HG03520 (cell line): ENCODE measurements at regions not wholly inside any gene's neighbourhood (a gene's known extent, or its start where the extent isn't known, plus 50 kb on each side); places are given as distances from the start of the nearest gene placed in this dataset.
A peak's percentile ranks its signal among the peaks of the same experiment; 100 is the strongest.
"Not testable (repeated sequence)": the region's sequence is repeated elsewhere in the genome, so short reads cannot be mapped to it uniquely, and the experiment has no call there.

ENCODE experiments used
- ATAC-seq: cut with Tn5 transposase; IDR thresholded peaks from one replicate; pipeline ENCODE4 v1.9.1; 2021; ENCODE audit warnings: mild to moderate bottlenecking, moderate library complexity; ENCODE audit not compliant: unreplicated experiment

DNA sequence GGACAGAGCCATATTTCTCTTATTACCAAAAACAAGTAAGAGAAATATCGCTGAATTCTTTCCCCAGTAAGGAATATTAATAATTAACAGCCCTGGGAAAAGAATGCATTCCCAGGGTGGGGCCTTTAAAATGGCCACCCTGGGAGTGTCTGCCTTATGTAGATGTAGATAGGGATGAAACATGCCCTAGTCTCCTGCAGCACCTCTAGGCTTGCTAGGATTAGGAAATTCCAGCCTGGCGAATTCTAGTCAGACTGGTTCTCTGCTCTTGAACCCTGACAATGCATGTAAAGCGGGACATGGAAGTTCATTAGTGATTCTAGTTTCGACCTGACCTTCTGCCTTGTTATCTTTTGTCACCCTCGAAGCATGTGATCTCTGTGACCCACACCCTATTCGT, 405.2 kb upstream of the MAP2 start:
- ATAC-seq, result not testable (repeated sequence)

DNA sequence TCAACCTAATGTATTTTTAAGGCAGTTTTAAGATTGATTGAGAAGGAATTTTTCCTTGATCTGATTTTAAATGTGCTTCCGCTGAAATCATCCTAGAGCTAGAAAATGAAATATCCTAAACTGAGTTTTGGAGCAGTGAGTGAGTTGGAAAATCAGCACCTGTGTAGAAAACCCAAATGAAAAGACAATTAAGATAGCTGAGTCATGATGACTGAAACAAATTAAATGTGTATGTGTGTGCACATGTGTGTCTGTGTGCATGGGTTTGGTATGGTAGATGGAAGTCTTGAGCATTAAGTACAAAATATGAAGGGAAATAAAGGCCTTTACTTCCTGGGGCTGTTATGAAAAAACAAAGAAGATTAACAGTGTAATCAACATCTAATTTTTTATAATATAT, 394.6 kb upstream of the MAP2 start:
- ATAC-seq, result no peak

DNA sequence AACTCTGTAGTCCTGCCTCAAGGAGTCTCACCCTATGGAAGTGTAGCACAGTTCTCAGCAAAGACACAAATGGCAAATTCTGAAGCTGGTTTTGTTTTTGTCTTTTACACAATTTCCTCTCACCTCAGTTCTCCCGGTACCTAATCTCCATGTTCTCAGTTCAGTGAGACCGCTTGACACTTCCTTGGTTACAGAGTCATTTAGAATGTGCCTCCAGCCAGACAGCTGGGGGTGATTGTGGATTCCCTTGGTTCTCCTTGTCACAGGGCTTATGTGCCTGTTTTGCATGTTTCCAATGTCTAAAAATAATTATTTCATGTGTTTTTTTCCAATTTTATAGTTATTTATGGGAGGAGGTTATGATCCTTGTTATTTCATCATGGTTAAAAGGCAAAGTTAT, 379.5 kb upstream of the MAP2 start:
- ATAC-seq, result no peak

DNA sequence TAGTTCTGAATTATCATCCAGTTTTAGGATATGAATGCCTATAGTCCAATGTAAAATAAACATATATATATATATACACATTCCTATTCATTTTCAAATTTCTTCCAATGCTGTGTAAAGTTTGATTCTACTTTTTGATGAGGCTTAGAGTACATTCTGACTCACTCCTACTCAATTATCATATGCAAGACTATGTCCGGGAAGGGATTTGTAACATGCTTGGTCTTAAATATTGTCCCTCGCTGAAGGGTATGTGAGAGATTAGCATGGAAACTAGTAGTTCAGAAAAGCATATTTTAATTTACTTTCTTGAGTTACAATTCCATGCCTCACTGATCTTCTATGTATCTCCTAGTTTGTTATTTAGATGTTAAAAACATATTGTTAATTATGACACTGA, 377.7 kb upstream of the MAP2 start:
- ATAC-seq, result no peak

DNA sequence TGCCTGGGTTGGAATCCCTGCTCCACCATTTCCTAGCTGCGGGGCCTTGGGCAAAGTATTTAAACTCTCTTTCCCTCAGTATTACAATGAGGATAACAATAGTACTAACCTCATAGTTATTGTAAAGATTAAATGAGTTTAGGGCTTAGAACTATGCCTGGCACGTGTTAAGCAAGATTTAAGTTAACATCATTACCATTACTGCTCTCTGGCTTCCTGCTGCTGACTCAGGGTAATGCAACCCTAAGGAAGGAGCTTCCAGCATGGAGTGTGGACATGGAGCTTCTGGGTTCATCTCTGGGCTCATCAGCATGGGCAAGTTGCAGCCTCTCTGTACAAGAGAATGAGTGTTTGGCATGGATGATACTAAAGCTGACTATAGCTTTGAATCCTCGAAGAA, 374.2 kb upstream of the MAP2 start:
- ATAC-seq, result no peak

DNA sequence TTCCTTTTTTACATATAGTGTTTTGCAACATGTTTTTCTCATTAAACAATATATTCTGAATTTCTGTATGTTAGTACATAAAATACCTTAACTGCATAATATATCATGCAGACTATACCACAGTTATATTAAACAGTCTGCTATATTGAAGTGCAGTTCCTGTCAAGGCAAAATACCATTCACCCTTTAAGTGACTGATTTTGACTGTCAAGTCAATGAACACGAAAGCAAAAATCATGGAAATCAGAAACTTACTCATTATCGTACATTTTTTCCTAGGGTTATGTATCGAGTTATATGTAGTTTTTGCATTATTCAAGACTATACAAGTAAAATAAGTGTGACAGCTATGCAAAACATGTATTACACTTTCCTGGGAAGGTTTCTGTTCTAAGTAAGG, 361.6 kb upstream of the MAP2 start:
- ATAC-seq, result no peak

DNA sequence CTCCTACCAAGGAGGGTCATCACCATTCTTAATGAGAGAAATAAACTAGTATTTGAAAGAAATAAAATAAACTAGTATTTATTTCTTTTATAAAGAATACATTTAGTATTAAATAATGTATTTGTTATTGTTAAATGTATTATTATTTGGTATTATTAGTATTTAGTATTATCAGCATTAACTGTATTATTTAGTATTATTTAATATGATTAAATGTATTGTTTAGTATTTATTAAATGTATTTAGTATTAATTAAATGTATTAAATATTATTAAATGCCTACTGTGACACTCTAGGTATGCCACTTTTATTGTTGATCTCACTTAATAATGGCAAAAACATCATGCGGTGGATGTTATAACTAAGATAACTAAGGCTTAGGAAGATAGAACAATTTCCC, 353.6 kb upstream of the MAP2 start:
- no peak for ATAC-seq

DNA sequence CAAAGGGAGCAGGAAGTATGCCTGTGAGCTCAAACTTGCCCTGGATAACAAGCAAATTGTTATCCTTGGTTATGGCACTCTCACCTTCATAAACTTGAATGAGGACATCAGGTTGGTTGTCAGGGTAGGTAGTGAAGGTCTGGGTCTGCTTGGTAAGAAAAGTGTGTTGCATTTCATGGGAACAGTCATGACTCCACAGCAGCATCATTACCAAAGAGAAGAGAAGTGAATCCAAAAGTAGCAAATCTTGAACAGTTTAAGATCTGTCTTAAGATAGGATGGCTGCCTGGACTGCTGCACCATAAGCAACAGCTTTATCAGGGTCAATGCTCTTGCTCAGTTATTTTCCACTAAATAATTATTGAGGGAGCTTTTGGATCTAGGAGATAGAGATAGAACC, 350.7 kb upstream of the MAP2 start:
- no peak for ATAC-seq

DNA sequence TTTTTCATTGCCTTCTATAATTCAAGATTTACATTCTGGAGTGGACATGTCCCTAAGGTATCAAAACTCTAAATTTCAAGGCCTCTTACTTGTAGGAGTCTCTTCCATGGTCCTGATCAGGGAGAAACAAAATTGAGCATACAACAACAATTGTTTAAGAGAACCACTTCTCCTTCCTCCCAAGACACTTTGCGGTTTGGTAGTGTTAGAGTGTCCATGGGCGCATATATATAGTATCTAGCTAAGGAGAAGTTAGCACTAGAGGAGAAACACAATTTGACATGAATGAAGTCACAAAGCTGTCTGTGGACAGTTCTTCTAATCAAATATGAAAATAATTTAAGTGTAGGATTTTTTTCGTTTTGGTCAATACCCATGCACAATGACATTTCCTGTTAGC, 349.1 kb upstream of the MAP2 start:
- ATAC-seq, result no peak

DNA sequence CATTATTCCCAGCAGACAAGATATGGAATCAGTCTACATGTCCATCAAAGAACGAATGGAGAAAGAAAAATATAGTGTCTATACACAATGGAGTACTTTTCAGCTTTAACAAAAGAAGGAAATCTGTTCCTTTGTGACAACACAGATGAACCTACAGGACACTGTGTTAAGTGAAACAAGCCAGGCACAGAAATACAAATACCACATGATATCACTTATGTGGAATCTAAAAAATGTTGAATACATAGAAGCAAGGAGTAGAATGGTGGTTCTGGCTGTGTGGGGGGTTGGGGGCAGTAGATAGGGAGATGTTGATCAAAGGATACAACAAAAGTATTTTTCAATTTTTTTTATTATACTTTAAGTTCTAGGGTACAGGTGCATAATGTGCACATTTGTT, 347.7 kb upstream of the MAP2 start:
- no peak for ATAC-seq

DNA sequence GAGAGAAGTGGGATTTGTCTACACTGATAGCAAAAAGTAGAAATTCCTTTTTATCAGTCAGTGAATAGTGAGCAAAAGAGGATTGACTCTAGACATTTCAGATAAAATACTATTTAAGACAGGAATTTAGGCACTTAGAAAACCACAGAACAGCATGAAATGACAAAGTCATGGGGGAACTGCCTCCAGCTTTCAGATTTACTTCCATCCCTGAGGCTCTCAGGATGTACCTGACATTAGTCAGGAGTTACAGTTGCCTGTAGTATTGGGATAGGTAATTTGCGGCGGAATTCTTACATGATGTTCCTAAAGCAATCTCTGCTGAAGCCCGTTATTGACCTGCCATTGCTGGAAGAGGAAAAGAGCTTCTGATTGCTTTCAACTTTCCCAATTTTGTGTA, 337.1 kb upstream of the MAP2 start:
- no peak for ATAC-seq

DNA sequence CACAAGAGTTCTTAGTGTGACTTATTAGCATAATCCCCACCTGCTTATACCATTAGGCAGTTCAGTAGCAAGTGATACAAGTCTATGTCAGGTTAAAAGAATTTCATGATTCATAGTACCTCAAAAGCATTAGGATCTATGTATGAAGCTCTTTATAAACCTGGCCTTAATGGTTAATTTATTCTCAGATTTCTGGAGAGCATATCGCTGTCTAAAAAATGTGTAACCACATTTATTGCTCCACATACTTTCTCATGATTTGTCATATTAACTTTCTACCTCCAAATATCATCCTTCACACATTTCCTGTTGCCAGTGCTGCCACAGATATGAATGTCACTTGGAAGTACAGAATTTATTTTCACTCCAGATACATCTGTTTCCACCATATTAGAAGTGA, 332.8 kb upstream of the MAP2 start:
- no peak for ATAC-seq

DNA sequence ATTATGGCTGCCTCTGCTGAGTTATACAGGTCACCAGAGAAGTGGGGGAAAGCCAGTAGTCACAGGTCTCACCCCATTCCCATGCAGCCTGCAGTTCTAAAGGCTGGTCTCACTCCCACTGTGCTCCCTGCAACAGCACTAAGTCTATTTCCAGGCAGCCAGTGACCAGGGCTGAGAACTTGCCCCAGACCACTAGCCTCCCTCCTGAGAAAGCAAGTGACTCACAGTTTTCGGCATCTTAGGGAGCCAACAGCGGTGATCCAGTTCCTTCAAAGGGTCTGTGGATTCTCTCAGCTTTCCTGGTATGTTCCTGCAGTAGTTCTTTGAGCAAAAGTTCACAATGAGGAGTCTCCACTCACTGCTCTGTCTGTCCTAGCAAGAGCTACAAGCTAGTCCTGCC, 329.6 kb upstream of the MAP2 start:
- no peak for ATAC-seq

DNA sequence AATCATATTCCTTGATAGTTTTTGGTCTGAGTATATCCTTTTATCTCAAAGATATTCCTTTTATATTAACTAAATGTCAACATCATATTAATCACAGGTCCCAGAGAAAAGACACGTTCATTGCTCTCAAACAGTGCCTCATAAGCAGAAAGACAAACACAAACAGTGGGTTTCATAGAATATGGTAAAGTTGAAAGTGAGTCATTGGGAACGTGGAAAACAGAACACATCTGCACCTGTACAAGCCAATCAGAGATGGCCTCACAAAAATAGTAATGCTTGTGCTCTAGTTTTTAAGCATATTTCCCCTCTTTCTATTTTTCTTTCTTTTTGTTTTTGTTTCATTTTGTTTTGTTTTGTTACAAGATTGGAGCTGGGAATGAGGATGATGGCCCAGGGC, 328.4 kb upstream of the MAP2 start:
- no peak for ATAC-seq

DNA sequence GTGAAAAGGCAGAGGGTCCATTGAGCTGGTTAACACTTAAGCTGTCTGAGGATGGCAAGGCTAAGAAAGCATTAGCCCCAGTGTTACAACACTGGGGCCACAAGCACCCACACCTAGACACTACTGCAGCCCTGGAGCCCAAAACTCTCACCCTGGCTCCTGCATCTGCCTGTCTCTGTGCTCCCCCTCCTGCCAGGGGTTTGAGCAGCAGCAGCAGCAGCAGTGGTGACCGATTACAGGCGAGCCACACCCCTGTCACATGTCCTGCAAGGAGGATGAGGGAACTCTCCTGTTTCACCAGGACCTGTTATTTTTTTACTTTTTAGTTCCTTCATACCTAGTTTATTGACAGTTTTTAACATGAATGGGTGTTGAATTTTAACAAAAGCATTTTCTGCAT, 326.7 kb upstream of the MAP2 start:
- ATAC-seq, result no peak

DNA sequence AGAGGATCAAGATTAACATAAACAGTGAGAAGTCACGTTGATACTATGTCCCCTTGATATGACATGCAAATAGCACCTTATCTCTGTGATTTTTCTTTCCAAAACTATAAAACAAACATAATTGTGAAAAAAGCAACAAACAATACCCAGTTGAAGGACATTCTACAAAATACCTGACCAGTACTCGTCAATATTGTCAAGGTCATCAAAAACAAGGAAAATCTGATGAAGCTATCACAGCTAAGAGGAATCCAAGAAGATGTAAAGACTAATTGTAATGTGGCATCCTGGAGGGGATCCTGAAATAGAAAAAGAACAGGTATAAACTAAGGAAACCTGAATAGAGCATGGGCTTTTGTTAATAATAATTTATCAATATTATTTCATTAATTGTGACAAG, 321.5 kb upstream of the MAP2 start:
- no peak for ATAC-seq

DNA sequence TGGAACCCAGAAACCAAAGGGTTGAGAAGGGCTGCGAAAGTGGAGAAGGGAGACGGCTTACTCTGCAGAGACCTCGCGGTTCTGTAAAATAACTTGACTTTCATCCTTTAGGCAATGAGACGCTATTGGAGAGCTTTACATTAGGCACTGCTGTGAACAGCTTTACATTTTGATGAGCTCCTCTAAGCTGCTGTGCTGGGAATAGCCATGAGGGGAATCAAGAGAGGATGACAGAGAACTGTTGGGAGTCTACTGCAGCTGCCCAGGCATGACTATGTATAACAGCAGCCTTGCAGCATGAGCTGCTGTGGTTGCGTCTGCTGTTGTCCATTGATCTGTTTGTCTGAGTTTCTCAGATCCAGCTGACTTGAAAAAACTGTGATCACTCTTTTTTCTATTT, 310.8 kb upstream of the MAP2 start:
- ATAC-seq, result no peak

DNA sequence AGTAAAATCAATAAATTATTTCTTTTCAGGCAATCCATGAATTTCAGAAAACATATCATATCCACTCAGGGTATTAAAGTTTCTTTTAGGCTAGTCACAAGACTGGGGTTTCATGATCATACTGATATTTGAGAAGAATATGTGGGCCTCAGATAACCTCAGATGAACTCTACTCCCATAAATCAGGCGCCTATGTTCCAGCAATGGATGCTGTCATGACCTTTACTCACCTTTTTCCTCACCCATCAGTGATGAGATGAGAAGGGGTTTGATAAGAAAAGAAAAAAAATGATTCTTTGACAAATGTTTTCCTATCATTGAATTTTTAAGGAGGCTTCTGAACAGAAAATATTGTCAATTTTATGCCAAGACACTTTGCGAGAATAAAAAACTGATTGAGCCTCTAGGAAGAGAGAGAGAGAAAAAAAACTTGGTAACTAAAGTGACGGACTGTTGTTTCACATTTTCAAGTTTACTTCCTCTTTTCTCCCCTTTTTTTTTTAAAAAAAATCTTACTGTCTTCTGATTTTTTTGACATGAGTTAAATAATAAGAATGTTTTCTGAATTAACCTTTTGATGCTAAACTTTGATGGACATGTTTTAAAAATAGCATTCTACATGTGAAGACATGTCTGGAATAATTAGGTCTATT, 309.1 kb upstream of the MAP2 start:
- ATAC-seq, result no peak

DNA sequence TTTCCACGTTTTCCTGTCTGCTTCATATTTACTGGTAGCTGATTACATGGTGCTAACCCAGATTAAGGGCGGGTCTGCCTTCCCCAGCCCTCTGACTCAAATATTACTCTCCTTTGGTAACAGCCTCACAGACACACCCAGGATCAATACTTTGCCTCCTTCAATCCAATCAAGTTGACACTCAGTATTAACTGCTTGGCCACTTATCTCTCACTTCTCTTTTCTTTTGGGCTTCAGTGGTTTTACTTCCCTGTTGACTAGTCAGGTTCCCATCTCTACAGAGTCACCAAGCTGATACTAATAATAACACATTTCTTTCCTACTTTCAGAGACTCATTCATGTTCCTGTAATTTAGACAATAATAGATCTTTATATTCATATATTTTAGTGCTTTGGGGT, 302.2 kb upstream of the MAP2 start:
- peak; percentile 96 for ATAC-seq

DNA sequence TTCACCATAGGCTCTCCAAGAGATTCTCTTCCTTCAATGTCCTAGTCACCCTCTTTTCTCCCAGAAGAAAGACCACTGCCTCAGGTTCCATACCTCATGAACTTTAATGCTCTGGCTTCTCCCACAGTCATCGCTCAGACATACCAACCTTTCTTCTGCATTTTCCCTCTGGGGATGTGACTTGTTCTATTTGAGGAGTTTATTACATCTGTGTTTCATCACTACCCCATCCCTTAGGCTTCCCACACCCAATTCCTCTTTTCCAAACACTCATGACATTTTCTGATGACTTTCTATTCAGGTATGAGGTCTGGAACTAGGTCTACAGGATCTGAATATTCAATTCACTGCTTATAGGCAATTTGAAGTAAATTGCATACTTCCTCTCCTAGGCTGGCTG, 298.6 kb upstream of the MAP2 start:
- no peak for ATAC-seq

DNA sequence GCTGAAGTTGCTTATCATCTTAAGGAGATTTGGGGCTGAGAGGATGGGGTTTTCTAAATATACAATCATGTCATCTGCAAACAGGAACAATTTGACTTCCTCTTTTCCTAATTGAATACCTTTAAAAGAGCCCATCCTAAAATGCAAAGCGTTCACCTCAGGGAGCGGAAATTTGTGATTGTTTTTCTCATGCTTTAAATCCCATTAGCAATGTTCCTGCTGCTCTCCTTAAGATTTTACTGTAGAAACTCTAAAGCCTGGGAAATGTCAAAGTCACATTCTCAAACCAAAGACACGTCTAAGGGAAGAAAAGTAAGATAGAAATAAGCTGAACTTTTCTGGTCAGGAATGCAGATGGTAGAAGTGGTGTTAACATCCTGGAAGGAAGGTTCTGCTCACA, 285.8 kb upstream of the MAP2 start:
- ATAC-seq, result no peak

DNA sequence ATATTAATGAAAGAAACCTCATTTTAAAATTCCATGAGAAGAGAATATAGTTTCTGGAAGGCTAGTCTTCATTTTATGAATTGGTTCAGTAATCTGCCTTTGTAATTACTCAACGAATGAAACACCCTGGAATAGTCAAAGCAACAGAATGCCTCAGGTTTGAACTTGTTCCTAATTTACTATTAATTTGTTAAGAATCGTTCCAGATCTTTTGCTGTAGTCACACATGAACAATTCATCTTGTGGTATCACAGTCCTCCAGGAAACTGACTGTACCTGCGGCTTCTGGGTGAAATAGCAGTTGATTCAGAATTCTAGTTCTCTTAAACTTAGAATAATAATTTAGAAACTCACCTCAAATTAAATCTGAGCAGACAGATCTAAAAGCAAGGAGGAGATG, 282.7 kb upstream of the MAP2 start:
- ATAC-seq, result no peak

DNA sequence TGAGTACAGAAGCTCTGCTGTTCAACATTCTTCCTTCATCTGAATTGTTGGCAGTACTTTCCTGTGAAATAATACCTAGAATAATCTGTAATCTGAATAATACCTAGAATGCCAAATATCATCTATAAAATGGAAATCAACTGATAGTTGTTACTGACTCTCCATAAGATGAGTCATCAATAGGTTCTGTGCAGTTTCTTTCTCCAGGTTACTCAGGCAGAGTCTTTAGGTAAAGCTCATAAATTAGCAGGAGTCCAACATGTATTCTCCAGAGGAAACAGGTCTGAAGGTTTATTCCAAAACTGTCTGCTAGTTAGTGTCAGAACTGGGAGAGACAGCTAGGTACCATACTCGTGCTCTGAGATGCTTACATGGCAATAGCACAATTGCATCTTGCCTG, 282.0 kb upstream of the MAP2 start:
- ATAC-seq, result no peak

DNA sequence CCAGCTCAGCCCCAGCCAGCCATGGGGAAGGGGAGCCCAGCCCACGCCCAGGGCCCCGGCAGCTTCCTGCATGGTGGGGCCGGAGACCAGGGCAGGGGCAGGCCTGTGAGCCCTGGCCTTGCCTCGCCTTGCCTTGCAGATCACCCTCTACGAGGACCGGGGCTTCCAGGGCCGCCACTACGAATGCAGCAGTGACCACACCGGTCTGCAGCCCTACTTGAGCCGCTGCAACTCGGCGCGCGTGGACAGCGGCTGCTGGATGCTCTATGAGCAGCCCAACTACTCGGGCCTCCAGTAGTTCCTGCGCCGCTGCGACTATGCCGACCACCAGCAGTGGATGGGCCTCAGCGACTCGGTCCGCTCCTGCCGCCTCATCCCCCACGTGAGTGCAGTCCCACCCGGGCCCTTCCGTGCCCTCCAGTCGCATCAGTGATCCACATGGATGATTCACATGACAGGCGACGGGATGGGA, 278.6 kb upstream of the MAP2 start:
- ATAC-seq, result not testable (repeated sequence)
